Stimulated activated CD8-positive, alpha-beta memory T cell treated with anti-CD3 and anti-CD28 coated beads, Interleukin-12 subunit alpha, Interleukin-12 subunit beta, amount 100 ng/mL, for 24 hours (primary cell): ENCODE measurements at regions not wholly inside any gene's neighbourhood (a gene's known extent, or its start where the extent isn't known, plus 50 kb on each side); places are given as distances from the start of the nearest gene placed in this dataset.

ENCODE experiments used
- DNase-seq: peaks from one replicate; pipeline ENCODE4 v3.0.0-alpha.2; 2020; ENCODE audit errors: extremely low read depth

DNA sequence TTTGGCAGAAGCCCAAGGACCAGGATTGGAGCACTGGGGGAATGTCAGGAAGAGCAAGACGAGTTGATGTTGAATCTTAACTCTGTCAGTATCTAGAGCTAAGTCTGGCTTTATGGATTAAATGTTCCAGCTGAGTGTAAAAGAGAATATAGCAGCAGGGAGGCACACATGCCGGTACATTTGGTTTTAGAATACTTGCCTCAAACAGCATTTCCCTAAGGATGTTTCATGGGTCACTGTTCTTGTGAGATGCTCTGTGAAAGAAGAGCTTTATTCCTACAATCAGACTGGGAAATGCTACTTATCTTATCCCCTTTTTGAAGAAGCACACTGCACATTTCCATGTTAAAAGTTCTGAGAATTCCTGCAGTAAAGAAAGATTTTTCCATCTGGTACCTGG lies 440.3 kb upstream of the B3GALT2 start:
- DNase-seq: no peak

GRCh38 chr1:193625255-193625654 lies 438.8 kb upstream of the B3GALT2 start:
- DNase-seq: no peak

DNA sequence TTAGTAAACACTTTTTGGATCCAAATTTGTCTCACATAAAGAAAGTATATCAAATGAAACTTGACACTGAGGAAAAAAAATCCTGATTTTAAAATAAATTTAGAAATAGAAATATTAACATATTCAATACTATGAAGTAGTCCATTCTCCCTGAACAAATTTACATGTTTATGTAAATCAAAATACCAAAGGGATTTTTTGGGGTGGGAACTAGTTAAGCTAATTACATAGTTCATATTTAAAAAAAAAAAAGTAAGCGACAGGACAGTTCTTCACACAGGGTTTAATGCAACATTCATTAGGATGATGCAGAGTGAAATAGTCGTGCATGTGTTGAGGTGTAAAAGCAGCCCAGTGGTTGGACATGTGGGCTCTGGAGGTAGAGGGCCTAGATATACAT lies 433.5 kb upstream of the B3GALT2 start:
- DNase-seq: no peak

- DNase-seq: no peak
Measured at GRCh38 chr1:193614817-193615216, 428.4 kb upstream of the B3GALT2 start.

DNA sequence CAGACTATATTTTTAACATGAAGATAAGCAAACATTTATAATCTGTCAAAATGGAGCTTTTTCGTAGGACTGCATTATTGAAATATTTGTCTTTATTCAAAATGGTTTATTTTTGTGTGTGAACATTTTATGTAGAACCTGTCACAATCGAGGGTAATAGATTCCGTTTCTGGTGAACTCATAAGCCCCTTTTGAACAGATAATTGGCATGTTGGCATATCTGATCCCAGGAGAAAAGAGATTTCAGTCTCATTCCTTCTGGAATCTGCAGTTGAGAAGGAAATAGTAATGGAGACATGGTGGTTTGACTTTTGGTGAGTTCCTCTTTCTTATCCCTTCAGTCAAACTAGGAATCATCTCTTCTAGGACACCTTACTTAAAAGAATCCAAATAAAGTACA lies 427.9 kb upstream of the B3GALT2 start:
- no peak for DNase-seq

- no peak for DNase-seq
Measured at GRCh38 chr1:193613041-193613440, 426.6 kb upstream of the B3GALT2 start.

DNA sequence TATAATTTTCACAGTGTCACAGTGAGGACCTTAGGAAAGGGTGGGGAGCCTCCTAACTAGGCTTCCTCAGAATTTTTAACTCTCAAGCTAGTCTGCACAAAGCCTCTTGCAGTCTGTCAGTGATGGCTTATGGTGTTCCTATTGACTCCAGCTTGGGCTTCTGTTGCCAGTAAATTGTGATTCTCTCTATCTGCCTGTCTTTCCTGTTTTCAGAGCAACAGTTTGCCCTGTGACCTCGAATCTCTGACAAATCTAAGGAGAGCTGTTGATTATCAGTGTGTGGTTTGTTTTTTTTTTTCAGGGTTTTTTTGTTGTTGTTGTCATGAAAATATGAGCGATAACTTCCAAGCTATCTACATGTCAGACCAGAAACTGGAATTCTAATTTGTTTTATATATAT lies 423.2 kb upstream of the B3GALT2 start:
- no peak for DNase-seq

- no peak for DNase-seq
Measured at GRCh38 chr1:193607787-193608186, 421.4 kb upstream of the B3GALT2 start.

- no peak for DNase-seq
Measured at GRCh38 chr1:193606035-193606434, 419.6 kb upstream of the B3GALT2 start.

DNA sequence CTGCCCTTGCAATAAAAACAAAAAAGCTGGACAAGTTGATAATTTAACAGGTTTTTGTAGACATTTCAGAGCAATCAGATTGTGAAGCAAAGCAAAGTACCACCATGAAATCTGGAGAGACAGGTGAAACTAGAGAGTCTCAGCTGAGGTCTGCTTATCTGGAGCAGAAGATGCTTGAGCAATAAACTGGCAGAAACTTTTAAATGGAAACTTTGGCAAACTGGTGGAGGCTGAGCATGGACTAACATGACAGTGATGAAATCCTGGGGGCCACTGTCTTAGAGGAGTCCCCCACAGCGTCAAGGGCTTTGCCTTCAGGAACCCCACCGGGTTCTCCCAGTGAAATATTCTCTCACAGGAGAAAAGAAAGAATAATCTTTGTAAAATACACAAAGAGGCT lies 416.3 kb upstream of the B3GALT2 start:
- DNase-seq: no peak

- no peak for DNase-seq
Measured at GRCh38 chr1:193593147-193593885, 406.9 kb upstream of the B3GALT2 start.

- DNase-seq: no peak
Measured at GRCh38 chr1:193592317-193592716, 405.9 kb upstream of the B3GALT2 start.

- no peak for DNase-seq
Measured at GRCh38 chr1:193590102-193590501, 403.7 kb upstream of the B3GALT2 start.

- no peak for DNase-seq
Measured at GRCh38 chr1:193589597-193590040, 403.2 kb upstream of the B3GALT2 start.

GRCh38 chr1:193588311-193589082 lies 402.1 kb upstream of the B3GALT2 start:
- no peak for DNase-seq

DNA sequence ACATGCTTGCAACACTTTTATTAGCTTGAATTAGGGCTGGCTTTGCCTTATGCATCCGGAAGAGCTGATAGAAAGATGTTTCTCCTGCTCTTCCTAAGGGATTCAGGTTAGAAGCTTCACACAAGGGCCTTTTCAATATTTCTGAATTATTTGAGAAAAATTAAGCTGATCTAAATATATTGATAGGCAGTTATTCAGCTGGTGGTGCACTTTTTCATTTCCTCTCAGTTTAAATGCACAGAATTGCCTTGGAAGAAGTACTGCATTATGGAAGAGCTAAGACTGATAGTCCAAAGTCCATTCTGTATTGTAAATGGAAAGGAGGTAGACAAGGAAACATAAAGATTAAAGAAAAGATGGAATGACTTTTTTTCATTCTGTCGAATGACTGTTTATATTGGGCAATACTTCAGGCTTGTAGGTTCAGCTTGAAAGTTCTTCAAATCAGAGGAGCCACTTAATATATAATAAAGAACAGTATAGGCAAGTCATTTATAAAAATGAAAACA lies 398.4 kb upstream of the B3GALT2 start:
- DNase-seq: no peak

GRCh38 chr1:193581341-193581740 lies 394.9 kb upstream of the B3GALT2 start:
- no peak for DNase-seq

DNA sequence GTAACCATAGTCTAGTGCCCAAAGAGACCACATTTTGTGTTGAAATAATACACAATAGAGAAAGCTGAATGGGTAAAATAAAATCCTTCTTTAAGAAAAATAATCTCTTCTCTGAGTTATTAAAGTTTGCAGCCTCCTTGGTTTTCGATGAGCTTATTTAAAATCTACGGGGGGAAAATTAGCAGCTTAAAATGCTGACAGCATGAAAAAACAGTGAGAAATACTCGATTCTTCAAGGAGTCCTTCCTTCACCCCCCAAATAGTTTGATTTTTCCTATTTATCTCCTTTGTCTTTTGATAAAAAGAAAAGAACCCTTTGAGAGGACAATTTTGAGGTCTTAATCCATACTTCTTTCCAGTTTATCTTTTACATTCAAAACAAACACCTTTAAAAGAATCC lies 394.0 kb upstream of the B3GALT2 start:
- DNase-seq: no peak

DNA sequence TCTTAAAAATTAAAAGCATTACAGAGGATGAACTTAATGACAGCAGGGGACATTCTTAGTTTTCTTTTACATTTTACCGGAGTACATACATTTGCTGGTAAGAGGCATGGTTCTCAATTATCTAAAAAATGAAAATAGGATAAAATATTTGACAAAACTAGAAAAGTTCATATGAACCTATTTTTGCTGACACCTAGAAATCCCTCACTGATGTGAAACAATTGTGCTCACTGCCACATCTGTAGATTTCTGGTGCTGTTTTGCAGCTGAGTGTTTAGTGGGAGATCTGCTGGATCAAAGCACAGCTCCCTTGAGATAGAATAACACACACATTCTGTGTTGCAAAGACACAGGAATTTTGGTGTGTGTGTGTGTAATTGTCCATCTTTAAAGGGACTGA lies 392.9 kb upstream of the B3GALT2 start:
- DNase-seq: no peak

DNA sequence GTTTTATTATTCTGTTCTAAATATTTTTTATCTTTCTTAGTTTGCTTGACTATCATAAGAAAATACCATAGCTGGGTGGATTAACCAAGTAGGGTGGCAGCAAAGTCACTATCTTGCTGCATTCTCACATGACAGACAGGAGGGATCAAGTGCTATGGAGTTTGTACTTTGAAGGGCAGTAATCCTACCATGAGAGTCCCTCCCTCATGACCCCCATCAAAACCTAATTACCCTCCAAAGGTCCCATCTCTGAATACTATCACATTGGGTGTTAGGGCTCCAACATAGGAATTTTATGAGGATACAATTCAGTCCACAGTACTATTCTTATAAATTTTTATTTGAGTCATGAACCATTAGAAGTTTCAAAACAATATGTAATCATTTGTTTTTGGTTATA lies 388.5 kb upstream of the B3GALT2 start:
- DNase-seq: no peak

DNA sequence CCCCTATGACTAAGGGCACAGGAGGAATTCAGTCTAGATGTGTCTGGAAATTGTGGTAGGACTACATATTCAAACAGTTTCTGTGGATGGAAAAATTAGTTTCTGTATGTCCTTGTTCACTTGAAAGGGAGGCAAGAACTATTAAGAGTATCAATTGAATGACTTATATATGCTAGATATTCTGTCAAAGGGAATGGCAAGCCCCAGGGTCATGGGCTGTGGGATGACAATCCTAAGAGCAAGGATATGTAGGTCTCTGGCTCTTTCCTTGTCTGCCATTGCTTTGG lies 383.5 kb upstream of the B3GALT2 start:
- no peak for DNase-seq

- no peak for DNase-seq
Measured at GRCh38 chr1:193569096-193569982, 382.9 kb upstream of the B3GALT2 start.
